ENCODE measurements at regions not wholly inside any gene's neighbourhood (a gene's known extent, or its start where the extent isn't known, plus 50 kb on each side); places are given as distances from the start of the nearest gene placed in this dataset.

- no peak overlapping the region for H3K27ac ChIP-seq
- intact Hi-C loops (cut with DNase I): no loop called here
- H3K4me1 ChIP-seq (replicated peaks in 1 of 2): peaks cover 6 to 10% of the 10 kb centered on the region in 2 donors
- TF ChIP-seq CTCF (IDR thresholded peaks at IDR 0.05): no peak
- no peak for TF ChIP-seq POLR2A (IDR thresholded peaks at IDR 0.05)
- H3K27me3 ChIP-seq: peaks cover 8% of the 10 kb centered on the region
- no peaks in the 10 kb centered on the region for H3K9me3 ChIP-seq (replicated peaks in 1 of 3)
- no peaks in the 10 kb centered on the region for H3K36me3 ChIP-seq (replicated peaks in 1 of 2)
- no peak overlapping the region for H3K4me3 ChIP-seq
- WGBS, 4 donors: 86 to 93% (median 90%) methylated on average over 13 to 14 of the region's 14 CpGs
- no peak for DNase-seq
Measured at GRCh38 chr1:244917073-244917670, 52.8 kb upstream of the HNRNPU start.

- no peak overlapping the region for H3K4me3 ChIP-seq
- no peak overlapping the region for H3K27ac ChIP-seq
- H3K36me3 ChIP-seq (replicated peaks in 1 of 2): no peaks in the 10 kb centered on the region
- DNase-seq: no peak
- H3K27me3 ChIP-seq: peaks cover 1% of the 10 kb centered on the region
- 92 to 96% (median 93%) methylated on average over 7 of the region's 7 CpGs for WGBS, 4 donors
- H3K4me1 ChIP-seq (replicated peaks in 1 of 2): peaks cover 6 to 10% of the 10 kb centered on the region in 2 donors
- H3K9me3 ChIP-seq (replicated peaks in 1 of 3): no peaks in the 10 kb centered on the region
- intact Hi-C loops (cut with DNase I): no loop called here
- TF ChIP-seq CTCF (IDR thresholded peaks at IDR 0.05) (no peak), POLR2A (IDR thresholded peaks at IDR 0.05) (no peak)
Measured at GRCh38 chr1:244915736-244916135, 51.4 kb upstream of the HNRNPU start.

- intact Hi-C loops (cut with DNase I): no loop called here
Measured at GRCh38 chr1:244914761-244915160, 50.4 kb upstream of the HNRNPU start.

More at GRCh38 chr1:244914761-244915160, 50.4 kb upstream of the HNRNPU start:
- Histone ChIP-seq H3K27ac (no peak overlapping the region), H3K27me3 (no peaks in the 10 kb centered on the region), H3K4me1 (replicated peaks in 1 of 2) (peaks cover 6 to 10% of the 10 kb centered on the region in 2 donors), H3K9me3 (replicated peaks in 1 of 3) (no peaks in the 10 kb centered on the region), H3K36me3 (replicated peaks in 1 of 2) (no peaks in the 10 kb centered on the region), H3K4me3 (no peak overlapping the region)
- WGBS, 4 donors: 91 to 96% (median 95%) methylated on average over 4 of the region's 4 CpGs
- TF ChIP-seq CTCF (IDR thresholded peaks at IDR 0.05) (no peak), POLR2A (IDR thresholded peaks at IDR 0.05) (no peak)
- DNase-seq: no peak

Small RNA genes lying in the stretch of these regions (small RNA-seq; reads per million reads assigned to genes)
- gene RNU6-1089P (0 reads per million in 2 donors), gene RNU6-947P (0 reads per million in 2 donors), gene RNU6-999P (0 reads per million in 2 donors)

Data from adrenal gland (tissue), 9 donors.